Breast epithelium (tissue), 4 donors: ENCODE measurements at regions not wholly inside any gene's neighbourhood (a gene's known extent, or its start where the extent isn't known, plus 50 kb on each side); places are given as distances from the start of the nearest gene placed in this dataset.
"Not testable (repeated sequence)": the region's sequence is repeated elsewhere in the genome, so short reads cannot be mapped to it uniquely, and the experiment has no call there.

Experiments used
- DNase-seq, 2 donors: peaks; one replicate each; pipeline ENCODE4 v3.0.0-alpha.2; 2019; ENCODE audit warnings: low spot score in 2 of 2
- H3K27ac ChIP-seq, 2 donors: fragments of 200-600 bp; sonication (generic) in 1 of 2; one replicate each; pipeline ENCODE4 v1.5.1; 2016 to 2019; ENCODE audit warnings: mild to moderate bottlenecking in 1 of 2
- H3K27me3 ChIP-seq, 2 donors: fragments of 200-600 bp; sonication (generic) in 1 of 2; one replicate each; pipeline versions ENCODE4 v1.5.1 to v1.6.0; 2017 to 2019; ENCODE audit warnings: control low read depth in 1 of 2, mild to moderate bottlenecking in 1 of 2
- H3K36me3 ChIP-seq: fragments of 200-600 bp; one replicate; pipeline ENCODE4 v1.5.1; 2019
- H3K4me1 ChIP-seq, 2 donors: fragments of 200-600 bp; sonication (generic); one replicate each; pipeline ENCODE4 v1.5.1; 2016 to 2019; ENCODE audit warnings: control low read depth in 1 of 2
- H3K4me3 ChIP-seq, 3 donors: fragments of 200-600 bp; sonication (generic); 1 replicate in 2 of 3; 2 replicates in 1 of 3; pipeline ENCODE4 v1.5.1; 2016 to 2019; ENCODE audit warnings: mild to moderate bottlenecking in 3 of 3, moderate library complexity in 2 of 3
- H3K9me3 ChIP-seq, 2 donors: fragments of 200-600 bp; sonication (generic) in 1 of 2; one replicate each; pipeline ENCODE4 v1.5.1; 2016 to 2019; ENCODE audit warnings: control low read depth in 1 of 2
- POLR2A ChIP-seq: fragments of 450-650 bp; IDR thresholded peaks from one replicate; pipeline ENCODE4 v1.6.1; 2016; ENCODE audit warnings: antibody characterized with exemption, mild to moderate bottlenecking, moderate library complexity
- POLR2AphosphoS5 ChIP-seq, 3 donors: sonication (generic); formaldehyde crosslinking; IDR thresholded peaks; one replicate each; pipeline ENCODE4 v1.6.1; 2017; ENCODE audit warnings: antibody characterized with exemption in 3 of 3
- intact Hi-C: fragments of 100-400 bp; cut with DNase I; formaldehyde crosslinking; loops from one replicate; pipeline ENCODE4 v1.15.1; 2023; ENCODE audit warnings: low total_unique reads
- TF ChIP-seq, protein P1 (sequence below), 3 donors: fragments of 450-650 bp; IDR thresholded peaks; one replicate each; pipeline ENCODE4 v1.5.1; 2016 to 2017; ENCODE audit warnings: antibody characterized with exemption in 3 of 3, mild to moderate bottlenecking in 3 of 3, moderate library complexity in 3 of 3

- H3K27ac ChIP-seq, H3K4me3 ChIP-seq, DNase-seq, H3K9me3 ChIP-seq, H3K36me3 ChIP-seq, H3K27me3 ChIP-seq, intact Hi-C loops, H3K4me1 ChIP-seq: not testable (repeated sequence)
Observed at GRCh38 chr1:147103416-147104155, 68.7 kb downstream of the PRKAB2 start.

DNA sequence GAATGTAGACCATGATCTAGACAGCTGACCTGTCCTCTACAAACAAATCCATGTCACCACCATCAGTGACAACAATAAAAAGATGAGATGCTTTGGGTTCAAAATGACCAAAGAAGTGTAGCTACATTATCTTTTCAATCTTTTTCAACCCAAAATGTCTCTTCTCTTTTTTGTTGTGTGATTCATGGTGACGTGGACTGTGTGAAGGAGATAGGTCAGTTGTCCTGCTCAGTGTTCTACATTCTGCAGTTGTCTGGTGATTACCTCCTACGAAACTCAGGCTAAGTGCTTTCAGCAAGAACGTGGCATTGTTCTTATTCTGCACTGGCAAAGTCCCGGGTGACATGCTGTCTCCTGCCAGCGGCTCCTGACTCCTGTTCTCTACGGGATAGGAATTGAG, 73.1 kb downstream of the PRKAB2 start:
- intact Hi-C loops, result no loop called here
- H3K4me3 ChIP-seq, result no peak overlapping the region
- H3K9me3 ChIP-seq, result no peaks in the 10 kb centered on the region
- TF ChIP-seq, protein P1, sequence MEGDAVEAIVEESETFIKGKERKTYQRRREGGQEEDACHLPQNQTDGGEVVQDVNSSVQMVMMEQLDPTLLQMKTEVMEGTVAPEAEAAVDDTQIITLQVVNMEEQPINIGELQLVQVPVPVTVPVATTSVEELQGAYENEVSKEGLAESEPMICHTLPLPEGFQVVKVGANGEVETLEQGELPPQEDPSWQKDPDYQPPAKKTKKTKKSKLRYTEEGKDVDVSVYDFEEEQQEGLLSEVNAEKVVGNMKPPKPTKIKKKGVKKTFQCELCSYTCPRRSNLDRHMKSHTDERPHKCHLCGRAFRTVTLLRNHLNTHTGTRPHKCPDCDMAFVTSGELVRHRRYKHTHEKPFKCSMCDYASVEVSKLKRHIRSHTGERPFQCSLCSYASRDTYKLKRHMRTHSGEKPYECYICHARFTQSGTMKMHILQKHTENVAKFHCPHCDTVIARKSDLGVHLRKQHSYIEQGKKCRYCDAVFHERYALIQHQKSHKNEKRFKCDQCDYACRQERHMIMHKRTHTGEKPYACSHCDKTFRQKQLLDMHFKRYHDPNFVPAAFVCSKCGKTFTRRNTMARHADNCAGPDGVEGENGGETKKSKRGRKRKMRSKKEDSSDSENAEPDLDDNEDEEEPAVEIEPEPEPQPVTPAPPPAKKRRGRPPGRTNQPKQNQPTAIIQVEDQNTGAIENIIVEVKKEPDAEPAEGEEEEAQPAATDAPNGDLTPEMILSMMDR (IDR thresholded peaks at IDR 0.05), result no peak
- TF ChIP-seq POLR2AphosphoS5 (IDR thresholded peaks at IDR 0.05) (no peak), POLR2A (no peak)
- no peak for DNase-seq
- H3K27ac ChIP-seq, result no peak overlapping the region
- no peaks in the 10 kb centered on the region for H3K4me1 ChIP-seq
- no peaks in the 10 kb centered on the region for H3K36me3 ChIP-seq
- peaks cover 0 to 4% of the 10 kb centered on the region in 2 donors for H3K27me3 ChIP-seq

DNA sequence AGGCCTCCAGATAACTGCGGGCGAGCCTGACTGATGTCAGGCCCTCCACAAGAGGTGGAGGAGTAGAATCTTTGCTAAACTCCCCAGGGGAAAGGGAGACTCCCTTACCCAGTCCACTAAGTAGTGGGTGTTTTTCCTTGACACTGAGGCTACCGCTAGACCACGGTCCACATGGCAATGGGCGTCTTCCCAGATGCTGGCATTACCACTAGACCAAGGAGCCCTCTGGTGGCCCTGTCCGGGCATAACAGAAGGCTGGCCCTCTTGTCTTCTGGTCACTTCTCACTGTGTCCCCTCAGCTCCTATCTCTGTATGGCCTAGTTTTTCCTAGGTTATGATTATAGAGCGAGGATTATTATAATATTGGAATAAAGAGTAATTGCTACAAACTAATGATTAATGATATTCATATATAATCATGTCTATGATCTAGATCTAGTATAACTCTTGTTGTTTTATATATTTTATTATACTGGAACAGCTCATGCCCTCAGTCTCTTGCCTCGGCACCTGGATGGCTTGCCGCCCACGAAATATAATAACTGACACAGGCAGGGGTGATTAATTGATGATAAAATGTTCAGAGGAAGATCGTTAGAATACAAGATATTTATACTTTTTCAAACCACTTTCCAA, 73.8 kb downstream of the PRKAB2 start:
- H3K27ac ChIP-seq, H3K4me1 ChIP-seq, H3K36me3 ChIP-seq, H3K27me3 ChIP-seq, intact Hi-C loops, DNase-seq, H3K9me3 ChIP-seq, H3K4me3 ChIP-seq: not testable (repeated sequence)

DNA sequence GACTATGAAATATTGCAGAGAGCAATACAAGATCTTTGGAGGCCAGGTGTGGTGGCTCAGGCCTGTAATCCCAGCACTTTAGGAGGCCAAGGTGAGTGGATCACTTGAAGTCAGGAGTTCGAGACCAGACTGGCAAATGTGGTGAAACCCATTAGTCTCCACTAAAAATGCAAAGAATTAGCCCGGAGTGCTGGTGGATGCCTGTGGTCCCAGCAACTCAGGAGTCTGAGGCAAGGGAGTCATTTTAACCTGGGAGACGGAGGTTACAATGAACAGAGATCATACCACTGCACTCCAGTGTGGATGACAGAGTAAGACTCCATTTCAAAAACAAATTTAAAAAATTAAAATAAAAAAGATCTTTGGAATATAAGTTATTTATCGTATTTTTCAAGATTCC, 76.6 kb downstream of the PRKAB2 start:
- Histone ChIP-seq H3K4me3 (no peak overlapping the region), H3K27ac (no peak overlapping the region), H3K4me1 (no peaks in the 10 kb centered on the region), H3K36me3 (no peaks in the 10 kb centered on the region), H3K9me3 (no peaks in the 10 kb centered on the region), H3K27me3 (peaks cover 0 to 4% of the 10 kb centered on the region in 2 donors)
- no peak for TF ChIP-seq POLR2A
- TF ChIP-seq, protein P1 (IDR thresholded peaks at IDR 0.05), result no peak
- no peak for TF ChIP-seq POLR2AphosphoS5 (IDR thresholded peaks at IDR 0.05)
- no peak for DNase-seq
- intact Hi-C loops, result no loop called here

DNA sequence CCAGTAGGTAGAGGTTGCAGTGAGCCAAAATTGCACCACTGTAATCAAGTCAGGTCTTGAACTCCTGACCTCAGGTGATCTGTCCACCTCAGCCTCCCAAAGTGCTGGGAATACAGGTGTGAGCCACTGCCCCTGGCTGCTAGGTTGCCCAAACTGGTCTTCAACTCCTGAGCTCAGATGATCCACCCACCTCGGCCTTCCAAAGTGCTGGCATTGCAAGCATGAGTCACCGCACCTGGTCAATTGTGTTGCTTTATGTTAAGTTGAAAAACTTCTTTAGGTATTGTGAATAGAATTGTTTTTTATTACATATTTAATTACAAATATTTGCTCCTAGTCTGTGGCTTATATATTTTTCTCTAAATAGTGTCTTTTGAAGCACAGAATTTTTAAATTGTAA, 80.5 kb downstream of the PRKAB2 start:
- Histone ChIP-seq H3K9me3 (peaks cover 5 to 15% of the 10 kb centered on the region in 2 donors), H3K4me3 (no peak overlapping the region), H3K27me3 (no peaks in the 10 kb centered on the region), H3K27ac (no peak overlapping the region), H3K36me3 (no peaks in the 10 kb centered on the region), H3K4me1 (no peaks in the 10 kb centered on the region)
- intact Hi-C loops, result no loop called here
- no peak for DNase-seq
- TF ChIP-seq POLR2A, result no peak
- TF ChIP-seq, protein P1 (IDR thresholded peaks at IDR 0.05), result no peak
- no peak for TF ChIP-seq POLR2AphosphoS5 (IDR thresholded peaks at IDR 0.05)

- Histone ChIP-seq H3K9me3 (peaks cover 5 to 24% of the 10 kb centered on the region in 2 donors), H3K27me3 (no peaks in the 10 kb centered on the region), H3K4me1 (no peaks in the 10 kb centered on the region), H3K36me3 (no peaks in the 10 kb centered on the region), H3K27ac (no peak overlapping the region), H3K4me3 (no peak overlapping the region)
- intact Hi-C loops, result no loop called here
- DNase-seq, result no peak
- TF ChIP-seq POLR2A (no peak), POLR2AphosphoS5 (IDR thresholded peaks at IDR 0.05) (no peak)
- TF ChIP-seq, protein P1 (IDR thresholded peaks at IDR 0.05), result no peak
Observed at GRCh38 chr1:147089457-147089856, 82.8 kb downstream of the PRKAB2 start.
